ENCODE measurements at regions not wholly inside any gene's neighbourhood (a gene's known extent, or its start where the extent isn't known, plus 50 kb on each side); places are given as distances from the start of the nearest gene placed in this dataset.
"Not testable (repeated sequence)": the region's sequence is repeated elsewhere in the genome, so short reads cannot be mapped to it uniquely, and the experiment has no call there.

GRCh38 chr5:91456928-91457680, 74.0 kb upstream of the ARRDC3 start:
- Histone ChIP-seq H3K27ac (no peak overlapping the region), H3K4me1 (no peaks in the 10 kb centered on the region), H3K4me3 (no peak overlapping the region), H3K9me3 (no peaks in the 10 kb centered on the region), H3K36me3 (no peaks in the 10 kb centered on the region), H3K27me3 (no peaks in the 10 kb centered on the region)
- intact Hi-C loops (cut with DNase I; ENCODE audit: low total_unique reads) (no loop called here), in situ Hi-C loops (cut with MboI; ENCODE audit: low pct_ligation_motif_present in 1 of 4, low pct_unique_long_range_greater_than_20kb in 1 of 4, low sequenced_read_pairs in 3 of 4) (no loop called here)
- WGBS, 2 donors (ENCODE audit: low coverage in 1 of 2): 55 to 65% methylated on average over 2 of the region's 2 CpGs
- DNase-seq: no peak
- TF ChIP-seq POLR2A (IDR thresholded peaks at IDR 0.05): no peak
- TF ChIP-seq CTCF (IDR thresholded peaks at IDR 0.05): no peak
- no peak for TF ChIP-seq EP300 (IDR thresholded peaks at IDR 0.05; ENCODE audit: low read depth)
- TF ChIP-seq POLR2AphosphoS5 (IDR thresholded peaks at IDR 0.05): no peak

GRCh38 chr5:91449083-91449482, 66.0 kb upstream of the ARRDC3 start:
- Histone ChIP-seq H3K27me3 (no peaks in the 10 kb centered on the region), H3K4me3 (no peak overlapping the region), H3K27ac (no peak overlapping the region), H3K9me3 (no peaks in the 10 kb centered on the region), H3K36me3 (no peaks in the 10 kb centered on the region), H3K4me1 (peaks cover 0 to 3% (median 0%) of the 10 kb centered on the region in 4 donors)
- intact Hi-C loops (cut with DNase I; ENCODE audit: low total_unique reads) (no loop called here), in situ Hi-C loops (cut with MboI; ENCODE audit: low pct_ligation_motif_present in 1 of 4, low pct_unique_long_range_greater_than_20kb in 1 of 4, low sequenced_read_pairs in 3 of 4) (no loop called here)
- 60 to 67% methylated on average over 1 of the region's 1 CpG for WGBS, 2 donors (ENCODE audit: low coverage in 1 of 2)
- TF ChIP-seq CTCF (IDR thresholded peaks at IDR 0.05) (no peak), POLR2AphosphoS5 (IDR thresholded peaks at IDR 0.05) (no peak), EP300 (IDR thresholded peaks at IDR 0.05; ENCODE audit: low read depth) (no peak), POLR2A (IDR thresholded peaks at IDR 0.05) (no peak)
- DNase-seq: no peak

DNA sequence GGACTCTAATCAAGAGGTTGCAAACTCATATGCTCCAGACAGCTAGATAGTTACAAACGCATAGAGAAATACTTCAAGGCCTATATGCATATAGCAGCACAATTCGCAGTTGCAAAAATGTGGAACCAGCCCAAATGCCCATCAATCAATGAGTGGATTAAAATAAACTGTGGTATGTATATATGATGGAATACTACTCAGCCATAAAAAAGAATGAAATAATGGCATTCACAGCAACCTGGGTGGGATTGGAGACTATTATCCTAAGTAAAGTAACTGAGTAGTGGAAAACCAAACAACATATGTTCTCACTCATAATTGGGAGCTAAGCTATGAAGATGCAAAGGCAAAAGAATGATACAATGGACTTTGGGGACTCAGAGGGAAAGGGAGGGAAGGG, 65.0 kb upstream of the ARRDC3 start:
- H3K9me3 ChIP-seq; H3K4me1 ChIP-seq; in situ Hi-C loops (cut with MboI; ENCODE audit: low pct_ligation_motif_present in 1 of 4, low pct_unique_long_range_greater_than_20kb in 1 of 4, low sequenced_read_pairs in 3 of 4); H3K36me3 ChIP-seq; H3K4me3 ChIP-seq; intact Hi-C loops (cut with DNase I; ENCODE audit: low total_unique reads); H3K27ac ChIP-seq; DNase-seq; H3K27me3 ChIP-seq: not testable (repeated sequence)
- 93 to 98% methylated on average over 2 of the region's 2 CpGs for WGBS, 2 donors (ENCODE audit: low coverage in 1 of 2)

GRCh38 chr5:91446880-91447279, 63.8 kb upstream of the ARRDC3 start:
- DNase-seq; H3K27me3 ChIP-seq; H3K4me3 ChIP-seq; in situ Hi-C loops (cut with MboI; ENCODE audit: low pct_ligation_motif_present in 1 of 4, low pct_unique_long_range_greater_than_20kb in 1 of 4, low sequenced_read_pairs in 3 of 4); H3K4me1 ChIP-seq; H3K9me3 ChIP-seq; H3K27ac ChIP-seq; intact Hi-C loops (cut with DNase I; ENCODE audit: low total_unique reads); H3K36me3 ChIP-seq: not testable (repeated sequence)
- WGBS, 2 donors (ENCODE audit: low coverage in 1 of 2): 80% methylated on average over 3 of the region's 3 CpGs; no CpG with 5 or more reads in 1 of the 2 donors

DNA sequence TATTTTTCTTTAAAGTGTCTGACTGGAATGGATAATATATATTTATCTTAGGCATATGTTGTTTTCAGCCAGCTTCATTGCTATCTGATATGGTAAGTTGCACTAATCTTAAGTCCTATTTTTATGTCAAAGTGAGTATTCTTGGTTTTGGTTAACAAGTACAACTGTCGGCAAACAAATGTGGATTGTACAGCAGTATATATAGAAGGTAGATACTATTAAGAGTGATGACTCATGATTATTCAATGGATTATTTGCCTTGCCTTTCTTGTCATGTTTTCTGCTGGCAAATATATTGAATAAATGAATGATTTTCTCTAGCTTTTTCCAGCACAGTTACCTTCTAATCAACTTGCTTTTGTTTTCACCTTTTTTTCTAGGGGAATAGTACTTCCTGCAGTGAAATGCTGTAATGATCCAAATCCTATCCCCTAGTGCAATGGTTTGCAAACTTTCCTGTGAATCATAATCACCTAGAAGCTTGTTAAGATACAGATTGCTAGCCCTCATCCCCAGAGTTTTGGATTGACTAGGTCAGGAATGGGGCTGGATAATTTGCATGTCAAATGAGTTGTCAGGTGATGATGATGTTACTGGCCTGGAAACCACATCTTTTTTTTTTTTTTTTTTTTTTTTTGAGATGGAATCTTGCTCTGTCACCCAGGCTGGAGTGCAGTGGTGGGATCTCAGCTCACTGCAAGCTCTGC, 60.8 kb upstream of the ARRDC3 start:
- intact Hi-C loops (cut with DNase I; ENCODE audit: low total_unique reads) (no loop called here), in situ Hi-C loops (cut with MboI; ENCODE audit: low pct_ligation_motif_present in 1 of 4, low pct_unique_long_range_greater_than_20kb in 1 of 4, low sequenced_read_pairs in 3 of 4) (no loop called here)
- no peak for TF ChIP-seq CTCF (IDR thresholded peaks at IDR 0.05)
- TF ChIP-seq POLR2AphosphoS5 (IDR thresholded peaks at IDR 0.05): no peak
- TF ChIP-seq POLR2A (IDR thresholded peaks at IDR 0.05): no peak
- no peak for TF ChIP-seq EP300 (IDR thresholded peaks at IDR 0.05; ENCODE audit: low read depth)
- WGBS, 2 donors (ENCODE audit: low coverage in 1 of 2): 80 to 100% methylated on average over 1 of the region's 1 CpG
- H3K4me1 ChIP-seq: peaks cover 0 to 7% (median 0%) of the 10 kb centered on the region in 4 donors
- no peaks in the 10 kb centered on the region for H3K9me3 ChIP-seq
- H3K36me3 ChIP-seq: no peaks in the 10 kb centered on the region
- no peaks in the 10 kb centered on the region for H3K27me3 ChIP-seq
- no peak overlapping the region for H3K27ac ChIP-seq
- no peak overlapping the region for H3K4me3 ChIP-seq
- no peak for DNase-seq
